GM12891 (cell line): ENCODE measurements at regions not wholly inside any gene's neighbourhood (a gene's known extent, or its start where the extent isn't known, plus 50 kb on each side); places are given as distances from the start of the nearest gene placed in this dataset.

Experiments used
- DNase-seq: peaks from one replicate; pipeline ENCODE4 v3.0.0; 2011; ENCODE audit warnings: low spot score; ENCODE audit not compliant: insufficient read length
- FAIRE-seq: peaks from 2 replicates; lab custom pipeline; 2011; peaks lifted over from hg19 to GRCh38; lab: Jason Lieb, UNC
- PAX5 ChIP-seq: IDR thresholded peaks from 2 replicates; pipeline ENCODE4 v1.6.1; 2011; ENCODE audit warnings: low read length, moderate library complexity, mild to moderate bottlenecking; ENCODE audit not compliant: insufficient read depth, severe bottlenecking
- POLR2A ChIP-seq: IDR thresholded peaks from 2 replicates; pipeline ENCODE4 v1.6.1; 2011; ENCODE audit warnings: low read depth, low read length, control low read depth
- POLR2AphosphoS5 ChIP-seq: IDR thresholded peaks from 2 replicates; pipeline ENCODE4 v1.6.1; 2011; ENCODE audit warnings: low read depth, low read length, control low read depth
- POU2F2 ChIP-seq: IDR thresholded peaks from 2 replicates; pipeline ENCODE4 v1.6.1; 2011; ENCODE audit warnings: low read depth, mild to moderate bottlenecking, control low read depth, low read length, moderate library complexity
- SPI1 ChIP-seq: IDR thresholded peaks from 2 replicates; pipeline ENCODE4 v1.6.1; 2011; ENCODE audit warnings: low read depth, low read length, control low read depth
- TAF1 ChIP-seq: IDR thresholded peaks from 2 replicates; pipeline ENCODE4 v1.6.1; 2011; ENCODE audit warnings: low read depth, low read length, control low read depth

- TF ChIP-seq PAX5 (no peak), POLR2AphosphoS5 (no peak)
- no peak for DNase-seq
- FAIRE-seq, result no peak
Observed at GRCh38 chr7:115662676-115663075, 367.9 kb downstream of the TFEC start.

- TF ChIP-seq POU2F2 (no peak), POLR2A (no peak), SPI1 (no peak), TAF1 (no peak), PAX5 (no peak), POLR2AphosphoS5 (no peak)
- no peak for DNase-seq
- no peak for FAIRE-seq
Observed at GRCh38 chr7:115662120-115662519, 368.4 kb downstream of the TFEC start.

GRCh38 chr7:115658223-115658622 lies 372.3 kb downstream of the TFEC start:
- no peak for TF ChIP-seq SPI1
- TF ChIP-seq PAX5, result no peak
- TF ChIP-seq TAF1, result no peak
- no peak for TF ChIP-seq POLR2A
- no peak for TF ChIP-seq POLR2AphosphoS5
- no peak for TF ChIP-seq POU2F2
- no peak for DNase-seq
- FAIRE-seq, result no peak

- TF ChIP-seq TAF1 (no peak), POLR2AphosphoS5 (no peak), PAX5 (no peak), POU2F2 (no peak), POLR2A (no peak), SPI1 (no peak)
- FAIRE-seq (no peak), DNase-seq (no peak)
Observed at GRCh38 chr7:115654384-115655214, 376.0 kb downstream of the TFEC start.

- TF ChIP-seq TAF1, result no peak
- no peak for TF ChIP-seq POU2F2
- TF ChIP-seq POLR2AphosphoS5, result no peak
- TF ChIP-seq SPI1, result no peak
- TF ChIP-seq POLR2A, result no peak
- TF ChIP-seq PAX5, result no peak
- FAIRE-seq (no peak), DNase-seq (no peak)
Observed at GRCh38 chr7:115649429-115649828, 381.1 kb downstream of the TFEC start.

GRCh38 chr7:115647712-115648111 lies 382.9 kb downstream of the TFEC start:
- TF ChIP-seq SPI1 (no peak), POU2F2 (no peak), PAX5 (no peak), POLR2A (no peak), TAF1 (no peak), POLR2AphosphoS5 (no peak)
- FAIRE-seq, result no peak
- DNase-seq, result no peak

GRCh38 chr7:115642194-115642593 lies 388.4 kb downstream of the TFEC start:
- no peak for FAIRE-seq

GRCh38 chr7:115638853-115639252 lies 391.7 kb downstream of the TFEC start:
- FAIRE-seq (no peak), DNase-seq (no peak)
- TF ChIP-seq POU2F2 (no peak), POLR2AphosphoS5 (no peak), PAX5 (no peak), SPI1 (no peak), TAF1 (no peak), POLR2A (no peak)

More at GRCh38 chr7:115642194-115642593, 388.4 kb downstream of the TFEC start:
- TF ChIP-seq TAF1, result no peak
- no peak for TF ChIP-seq POU2F2
- TF ChIP-seq POLR2A, result no peak
- TF ChIP-seq SPI1, result no peak
- TF ChIP-seq PAX5, result no peak
- TF ChIP-seq POLR2AphosphoS5, result no peak
- no peak for DNase-seq

GRCh38 chr7:115637128-115637527 lies 393.4 kb downstream of the TFEC start:
- no peak for FAIRE-seq
- no peak for TF ChIP-seq POU2F2
- no peak for TF ChIP-seq POLR2AphosphoS5
- TF ChIP-seq TAF1, result no peak
- no peak for TF ChIP-seq PAX5
- no peak for TF ChIP-seq SPI1
- TF ChIP-seq POLR2A, result no peak
- DNase-seq, result no peak

- no peak for TF ChIP-seq PAX5
- TF ChIP-seq SPI1, result no peak
- TF ChIP-seq POLR2A, result no peak
- no peak for TF ChIP-seq POU2F2
- TF ChIP-seq POLR2AphosphoS5, result no peak
- TF ChIP-seq TAF1, result no peak
- FAIRE-seq (no peak), DNase-seq (no peak)
Observed at GRCh38 chr7:115635876-115636275, 394.7 kb downstream of the TFEC start.
